H1 (cell line): ENCODE measurements at regions not wholly inside any gene's neighbourhood (a gene's known extent, or its start where the extent isn't known, plus 50 kb on each side); places are given as distances from the start of the nearest gene placed in this dataset.

Source experiments
- CTCF ChIA-PET: fragments of 300-600 bp; sonication (Branson Sonifier 250); formaldehyde crosslinking; loops from one replicate; lab custom pipeline; 2021; ENCODE audit not compliant: partially characterized antibody; lab: Charles Lee
- POLR2A ChIA-PET: fragments of 300-600 bp; sonication (Branson Sonifier 250); formaldehyde crosslinking; loops from one replicate; lab custom pipeline; 2021; ENCODE audit warnings: inconsistent platforms; ENCODE audit not compliant: partially characterized antibody; lab: Charles Lee
- DNase-seq, 2 experiments: peaks; one replicate each; pipeline versions ENCODE4 v3.0.0 to v3.0.0-alpha.2; 2010 to 2022; ENCODE audit warnings: low spot score in 2 of 2, low read depth in 1 of 2, mixed read lengths in 1 of 2
- FAIRE-seq: peaks from 2 replicates; lab custom pipeline; 2011; peaks lifted over from hg19 to GRCh38; lab: Jason Lieb, UNC
- H2AFZ ChIP-seq: 2 replicates; pipeline ENCODE4 v1.8.1; 2012; ENCODE audit warnings: low read length, inconsistent platforms
- H2AK5ac ChIP-seq: 2 replicates; pipeline ENCODE4 v1.6.1; 2013; ENCODE audit warnings: low read depth, low read length
- H2BK120ac ChIP-seq: replicated peaks from 2 replicates; pipeline ENCODE3; 2013; ENCODE audit warnings: low read depth, low read length, inconsistent platforms
- H2BK12ac ChIP-seq: 2 replicates; pipeline ENCODE4 v1.6.1; 2013; ENCODE audit warnings: low read depth, low read length
- H2BK15ac ChIP-seq: 2 replicates; pipeline ENCODE4 v1.6.1; 2013; ENCODE audit warnings: low read length
- H2BK20ac ChIP-seq: 2 replicates; pipeline ENCODE4 v1.6.1; 2013; ENCODE audit warnings: low read length
- H2BK5ac ChIP-seq: 2 replicates; pipeline ENCODE4 v1.6.1; 2013; ENCODE audit warnings: low read depth, low read length
- H3K14ac ChIP-seq: 2 replicates; pipeline ENCODE4 v1.6.1; 2013; ENCODE audit warnings: inconsistent platforms; ENCODE audit not compliant: insufficient read length
- H3K18ac ChIP-seq: 2 replicates; pipeline ENCODE4 v1.6.1; 2013; ENCODE audit warnings: low read length; ENCODE audit errors: extremely low read depth
- H3K23ac ChIP-seq: 2 replicates; pipeline ENCODE4 v1.6.1; 2013; ENCODE audit warnings: inconsistent platforms; ENCODE audit not compliant: insufficient read length
- H3K23me2 ChIP-seq: 2 replicates; pipeline ENCODE4 v1.6.1; 2013; ENCODE audit warnings: low read depth, low read length
- H3K27ac ChIP-seq: 2 replicates; pipeline ENCODE4 v1.6.1; 2011; ENCODE audit warnings: low read depth, low read length, inconsistent platforms
- H3K27me3 ChIP-seq, 4 experiments: replicated peaks in 1 of 4; 1 replicate in 1 of 4; 2 replicates in 3 of 4; pipeline versions ENCODE4 v1.6.1 to v1.8.1; 2011 to 2013; ENCODE audit warnings: low read length in 3 of 4, mild to moderate bottlenecking in 3 of 4, inconsistent platforms in 2 of 4, mixed read lengths in 2 of 4, moderate library complexity in 1 of 4; ENCODE audit not compliant: control insufficient read depth in 3 of 4, insufficient read depth in 3 of 4; ENCODE audit errors: extremely low read depth in 1 of 4
- H3K36me3 ChIP-seq, 4 experiments: 2 replicates each; pipeline versions ENCODE4 v1.6.1 to v1.8.1; 2011 to 2013; ENCODE audit warnings: mild to moderate bottlenecking in 4 of 4, low read length in 3 of 4, moderate library complexity in 2 of 4, control low read depth in 1 of 4, inconsistent platforms in 1 of 4; ENCODE audit not compliant: insufficient read depth in 4 of 4, control insufficient read depth in 2 of 4
- H3K4ac ChIP-seq: replicated peaks from 2 replicates; pipeline ENCODE3; 2013; ENCODE audit warnings: low read length, low read depth, mixed read lengths, inconsistent platforms; ENCODE audit not compliant: insufficient read length
- H3K4me1 ChIP-seq, 4 experiments: replicated peaks in 1 of 4; 1 replicate in 1 of 4; 2 replicates in 3 of 4; pipeline versions ENCODE4 v1.6.1 to v1.8.1; 2011 to 2013; ENCODE audit warnings: low read length in 3 of 4, inconsistent platforms in 2 of 4, mixed read lengths in 1 of 4; ENCODE audit not compliant: insufficient read depth in 4 of 4, control insufficient read depth in 3 of 4
- H3K4me2 ChIP-seq, 2 experiments: 2 replicates each; pipeline versions ENCODE4 v1.6.1 to v1.8.1; 2011 to 2013; ENCODE audit warnings: low read depth in 2 of 2, low read length in 2 of 2, control low read depth in 1 of 2, inconsistent platforms in 1 of 2, mild to moderate bottlenecking in 1 of 2; ENCODE audit not compliant: insufficient read depth in 1 of 2
- H3K4me3 ChIP-seq, 4 experiments: fragments of 200-600, 300-600 bp in 1 of 4; sonication (generic), shearing (Covaris generic), sonication (Bioruptor Twin) in 1 of 4; 2 replicates each; pipeline versions ENCODE4 v1.5.1 to v1.8.1; 2011 to 2016; ENCODE audit warnings: low read length in 4 of 4, low read depth in 3 of 4, control low read depth in 2 of 4, inconsistent platforms in 2 of 4, mild to moderate bottlenecking in 2 of 4, mixed read lengths in 1 of 4, moderate library complexity in 1 of 4; ENCODE audit not compliant: insufficient read depth in 2 of 4; ENCODE audit errors: extremely low read depth in 1 of 4
- H3K56ac ChIP-seq: replicated peaks from 2 replicates; pipeline ENCODE3; 2013; ENCODE audit warnings: low read depth, mild to moderate bottlenecking, mixed read lengths, low read length, inconsistent platforms; ENCODE audit not compliant: insufficient read length
- H3K79me1 ChIP-seq: 2 replicates; pipeline ENCODE4 v1.6.1; 2013; ENCODE audit warnings: low read depth, low read length, control low read depth
- H3K79me2 ChIP-seq, 2 experiments: 2 replicates each; pipeline versions ENCODE4 v1.6.1 to v1.8.1; 2012 to 2013; ENCODE audit warnings: low read length in 2 of 2, mild to moderate bottlenecking in 2 of 2, inconsistent platforms in 1 of 2; ENCODE audit not compliant: insufficient read depth in 2 of 2, control insufficient read depth in 1 of 2
- H3K9ac ChIP-seq, 4 experiments: replicated peaks in 1 of 4; 1 replicate in 1 of 4; 2 replicates in 3 of 4; pipeline versions ENCODE4 v1.6.1 to v1.8.1; 2011 to 2013; ENCODE audit warnings: low read depth in 3 of 4, low read length in 3 of 4, control low read depth in 2 of 4, mild to moderate bottlenecking in 2 of 4, moderate library complexity in 2 of 4, inconsistent platforms in 1 of 4; ENCODE audit errors: extremely low read depth in 1 of 4
- H3K9me3 ChIP-seq, 2 experiments: 2 replicates each; pipeline versions ENCODE4 v1.6.1 to v1.8.1; 2012 to 2013; ENCODE audit warnings: mild to moderate bottlenecking in 2 of 2, moderate library complexity in 2 of 2, control low read depth in 1 of 2, inconsistent platforms in 1 of 2, low read depth in 1 of 2, low read length in 1 of 2, mixed read lengths in 1 of 2; ENCODE audit not compliant: insufficient read depth in 2 of 2
- H4K20me1 ChIP-seq, 2 experiments: replicated peaks in 1 of 2; 2 replicates each; pipeline versions ENCODE3 to v1.8.1; 2011 to 2013; ENCODE audit warnings: inconsistent platforms in 2 of 2, low read length in 2 of 2, mild to moderate bottlenecking in 1 of 2; ENCODE audit not compliant: insufficient read depth in 2 of 2, control insufficient read depth in 1 of 2
- H4K5ac ChIP-seq: 2 replicates; pipeline ENCODE4 v1.6.1; 2013; ENCODE audit warnings: low read length, low read depth, mixed read lengths, inconsistent platforms; ENCODE audit not compliant: insufficient read length
- H4K8ac ChIP-seq: 2 replicates; pipeline ENCODE4 v1.8.0; 2013; ENCODE audit warnings: mild to moderate bottlenecking, moderate library complexity, low read length, inconsistent platforms; ENCODE audit not compliant: insufficient read depth; ENCODE audit errors: extremely low read depth
- H4K91ac ChIP-seq: replicated peaks from 2 replicates; pipeline ENCODE3; 2013; ENCODE audit warnings: low read length, mixed read lengths, inconsistent platforms; ENCODE audit not compliant: insufficient read length
- ATF3 ChIP-seq: IDR thresholded peaks from 2 replicates; pipeline ENCODE4 v1.6.1; 2011; ENCODE audit warnings: low read depth, mild to moderate bottlenecking, low read length; ENCODE audit not compliant: insufficient read depth
- CBX8 ChIP-seq: fragments of 300-800, 300-1000 bp; sonication (generic); IDR thresholded peaks from 2 replicates; pipeline ENCODE4 v1.7.1; 2016; ENCODE audit warnings: low read depth, low read length, borderline replicate concordance
- CEBPB ChIP-seq: IDR thresholded peaks from 2 replicates; pipeline ENCODE4 v1.6.1; 2012; ENCODE audit warnings: low read depth, low read length
- MAX ChIP-seq: IDR thresholded peaks from 2 replicates; pipeline ENCODE4 v1.6.1; 2012; ENCODE audit warnings: inconsistent platforms
- POU5F1 ChIP-seq: IDR thresholded peaks from 2 replicates; pipeline ENCODE4 v1.6.1; 2011; ENCODE audit warnings: low read depth, mild to moderate bottlenecking, low read length, moderate library complexity
- RNF2 ChIP-seq: fragments of 200-900, 300-1000 bp; sonication (generic); IDR thresholded peaks from 2 replicates; pipeline ENCODE4 v1.7.1; 2016; ENCODE audit warnings: borderline replicate concordance, low read depth, mild to moderate bottlenecking, antibody characterized with exemption, low read length; ENCODE audit not compliant: poor library complexity, severe bottlenecking; ENCODE audit errors: missing control alignments
- SRF ChIP-seq: IDR thresholded peaks from 2 replicates; pipeline ENCODE4 v1.6.1; 2011; ENCODE audit warnings: mild to moderate bottlenecking, low read depth, low read length, moderate library complexity
- TCF12 ChIP-seq: IDR thresholded peaks from 2 replicates; pipeline ENCODE4 v1.6.1; 2011; ENCODE audit warnings: low read depth, mild to moderate bottlenecking, low read length
- ZNF274 ChIP-seq: IDR thresholded peaks from 2 replicates; pipeline ENCODE4 v1.7.0; 2012; ENCODE audit warnings: low read length, borderline replicate concordance; ENCODE audit errors: extremely low read depth
- WGBS, 2 experiments: shearing (Covaris generic) in 1 of 2; methylation state at CpG; one replicate each; pipeline versions ENCODE4 v1.1.6 to v1.1.7; 2013 to 2015; ENCODE audit warnings: low lambda C conversion rate in 2 of 2, mixed read lengths in 2 of 2, inconsistent platforms in 1 of 2, low coverage in 1 of 2, missing lambda C conversion rate in 1 of 2; ENCODE audit not compliant: insufficient replicate concordance in 2 of 2, insufficient coverage in 1 of 2, insufficient read length in 1 of 2; ENCODE audit errors: extremely low coverage in 1 of 2, missing lambda C conversion rate in 1 of 2; 5-methylcytosine and 5-hydroxymethylcytosine counted together

DNA sequence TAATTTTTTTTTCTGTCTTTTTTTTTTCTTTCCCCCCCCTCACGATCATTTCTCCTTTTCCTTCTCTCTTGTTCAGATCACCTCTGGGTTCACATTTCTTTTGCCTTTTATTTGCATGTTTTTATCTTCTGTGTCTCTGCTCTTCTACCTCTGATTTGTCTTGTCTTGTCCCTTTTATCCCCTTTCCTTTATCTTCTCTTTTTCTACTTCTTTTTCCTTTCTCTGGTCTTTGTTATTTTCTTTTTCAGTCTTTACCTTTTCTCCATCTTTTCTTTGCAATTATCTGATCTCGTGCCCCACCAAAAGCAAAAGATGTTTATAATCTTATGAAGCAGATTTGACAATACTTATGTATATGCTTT is 77.8 kb upstream of the RAP1B start:
- H3K56ac ChIP-seq, result no peak overlapping the region
- H2BK12ac ChIP-seq, result no peak overlapping the region
- H3K9ac ChIP-seq, result no peak overlapping the region
- H3K9me3 ChIP-seq, result no peaks in the 10 kb centered on the region
- ChIA-PET POLR2A (interaction anchor here (1.1 kb wide), 1 partner anchor 76 kb away, joined by 4 read pairs; no protein-coding TSS in a partner anchor), CTCF (interaction anchor here (0.6 kb wide), 1 partner anchor 125 kb away, joined by 3 read pairs; no protein-coding TSS in a partner anchor)
- H4K5ac ChIP-seq, result no peak overlapping the region
- H3K4ac ChIP-seq, result no peak overlapping the region
- DNase-seq (no peak), FAIRE-seq (no peak)
- H3K23ac ChIP-seq, result no peak overlapping the region
- no peak overlapping the region for H3K27ac ChIP-seq
- no peak overlapping the region for H2AK5ac ChIP-seq
- no peak overlapping the region for H3K14ac ChIP-seq
- no peaks in the 10 kb centered on the region for H3K4me1 ChIP-seq
- H2BK5ac ChIP-seq, result no peak overlapping the region
- TF ChIP-seq RNF2 (no peak), MAX (no peak), CEBPB (no peak), CBX8 (no peak), ATF3 (no peak), SRF (no peak), POU5F1 (no peak), ZNF274 (no peak), TCF12 (no peak)
- H2BK15ac ChIP-seq, result no peak overlapping the region
- no peak overlapping the region for H4K91ac ChIP-seq
- H2AFZ ChIP-seq, result no peak overlapping the region
- H3K4me2 ChIP-seq, result no peak overlapping the region
- H2BK120ac ChIP-seq, result no peak overlapping the region
- H3K27me3 ChIP-seq, result no peaks in the 10 kb centered on the region
- H4K20me1 ChIP-seq, result no peaks in the 10 kb centered on the region
- H3K36me3 ChIP-seq, result no peaks in the 10 kb centered on the region
- no peaks in the 10 kb centered on the region for H3K79me2 ChIP-seq
- no peak overlapping the region for H3K18ac ChIP-seq
- 98% methylated on average over 2 of the region's 2 CpGs; no CpG with 5 or more reads in 1 of the 2 experiments for WGBS, 2 experiments
- no peaks in the 10 kb centered on the region for H3K23me2 ChIP-seq
- no peak overlapping the region for H4K8ac ChIP-seq
- H3K79me1 ChIP-seq, result no peaks in the 10 kb centered on the region
- H2BK20ac ChIP-seq, result no peak overlapping the region
- no peak overlapping the region for H3K4me3 ChIP-seq
